ENCODE measurements at regions not wholly inside any gene's neighbourhood (a gene's known extent, or its start where the extent isn't known, plus 50 kb on each side); places are given as distances from the start of the nearest gene placed in this dataset.

GRCh38 chr16:79659344-79659743, 58.8 kb upstream of the MAF start:
- TF ChIP-seq POLR2A (IDR thresholded peaks at IDR 0.05; ENCODE audit: low read depth, low read length) (no peak), GATA2 (IDR thresholded peaks at IDR 0.05; ENCODE audit: insufficient read depth, insufficient read length, low read depth, low read length) (no peak), FOS (IDR thresholded peaks at IDR 0.05; ENCODE audit: borderline replicate concordance, insufficient read depth, low read length) (no peak), CTCF (IDR thresholded peaks at IDR 0.05; ENCODE audit: extremely low read depth in 1 of 2, insufficient read depth in 1 of 2, low read depth in 1 of 2, low read length in 2 of 2) (no peak), POLR2AphosphoS5 (IDR thresholded peaks at IDR 0.05; ENCODE audit: insufficient read depth, low read depth, low read length) (no peak), MAX (IDR thresholded peaks at IDR 0.05; ENCODE audit: insufficient read depth, insufficient read length) (no peak), MYC (IDR thresholded peaks at IDR 0.05; ENCODE audit: low read depth, low read length) (no peak), EZH2 (IDR thresholded peaks at IDR 0.05; ENCODE audit: borderline replicate concordance, low read depth, low read length, severe bottlenecking) (no peak), JUN (IDR thresholded peaks at IDR 0.05; ENCODE audit: borderline replicate concordance, insufficient read depth, insufficient read length, low read depth) (no peak)
- intact Hi-C loops (cut with micrococcal nuclease), result no loop called here
- no TSS peak for BruUV-seq (replicated peaks)
- Histone ChIP-seq H2AFZ (ENCODE audit: low read depth, low read length) (no peak overlapping the region), H3K4me3 (replicated peaks in 1 of 3; ENCODE audit: insufficient read depth in 1 of 3, low read depth in 1 of 3, low read length in 3 of 3) (no peak overlapping the region), H4K20me1 (replicated peaks; ENCODE audit: control insufficient read depth, extremely low read depth, insufficient read depth, low read length) (no peaks in the 10 kb centered on the region), H3K4me1 (ENCODE audit: control insufficient read depth, extremely low read depth, insufficient read depth, low read length) (no peaks in the 10 kb centered on the region), H3K27me3 (ENCODE audit: control insufficient read depth in 2 of 2, insufficient read depth in 2 of 2, low read length in 2 of 2) (no peaks in the 10 kb centered on the region), H3K4me2 (ENCODE audit: insufficient read depth, low read length) (no peak overlapping the region), H3K9me3 (replicated peaks; ENCODE audit: control insufficient read depth, insufficient read depth, low read length) (peaks cover 2% of the 10 kb centered on the region), H3K27ac (ENCODE audit: insufficient read depth, low read depth, low read length) (no peak overlapping the region), H3K9ac (replicated peaks; ENCODE audit: extremely low read depth, insufficient read depth, low read length) (no peak overlapping the region), H3K9me1 (replicated peaks; ENCODE audit: control insufficient read depth, extremely low read depth, insufficient read depth, low read length) (no peaks in the 10 kb centered on the region), H3K36me3 (ENCODE audit: control insufficient read depth in 2 of 2, extremely low read depth in 1 of 2, insufficient read depth in 2 of 2, low read length in 2 of 2) (no peaks in the 10 kb centered on the region), H3K79me2 (ENCODE audit: control insufficient read depth, insufficient read depth, low read length) (no peaks in the 10 kb centered on the region)
- dilution Hi-C loops (cut with MboI; ENCODE audit: extremely low pct_ligation_motif_present, low sequenced_read_pairs), result no loop called here
- CTCF ChIA-PET, result no interaction called here
- no peak for FAIRE-seq
- POLR2A ChIA-PET, result no interaction called here
- no peak for DNase-seq (ENCODE audit: low read depth, low spot score)

Measured in endothelial cell of umbilical vein (primary cell).